PC-3 (cell line): ENCODE measurements at regions not wholly inside any gene's neighbourhood (a gene's known extent, or its start where the extent isn't known, plus 50 kb on each side); places are given as distances from the start of the nearest gene placed in this dataset.

ENCODE experiments used
- ATAC-seq: fragments of 200-7000 bp; cut with Tn5 transposase; 2 replicates; pipeline ENCODE4 v1.9.1; 2020; ENCODE audit warnings: mild to moderate bottlenecking, moderate library complexity
- BruUV-seq: library from RNA; stranded (reverse); fragments of 400-500 nt; replicated peaks from 2 replicates; lab custom pipeline; 2021; lab: Mats Ljungman, UMichigan
- CTCF ChIA-PET: fragments of 300-600 bp; sonication (Branson Sonifier 250); formaldehyde crosslinking; loops from one replicate; lab custom pipeline; 2022; ENCODE audit warnings: antibody characterized with exemption; lab: Charles Lee
- POLR2A ChIA-PET: fragments of 300-600 bp; sonication (Branson Sonifier 250); formaldehyde crosslinking; loops from one replicate; lab custom pipeline; 2022; ENCODE audit warnings: antibody characterized with exemption; ENCODE audit not compliant: unreplicated experiment; lab: Charles Lee
- DNase-seq: peaks from one replicate; pipeline ENCODE4 v3.0.0-alpha.2; 2015
- H2AFZ ChIP-seq: fragments of 300-600 bp; sonication (generic); 2 replicates; pipeline ENCODE4 v1.6.0; 2016; ENCODE audit warnings: antibody characterized with exemption, low read length
- H3F3A ChIP-seq: fragments of 300-600 bp; sonication (generic); one replicate; pipeline ENCODE4 v1.6.0; 2017; ENCODE audit warnings: antibody characterized with exemption, low read length, control low read depth, mild to moderate bottlenecking; ENCODE audit not compliant: unreplicated experiment
- H3K27ac ChIP-seq: fragments of 300-600 bp; sonication (generic); 2 replicates; pipeline ENCODE4 v1.5.1; 2016; ENCODE audit warnings: mild to moderate bottlenecking, low read length
- H3K27me3 ChIP-seq: fragments of 300-600 bp; sonication (generic); 2 replicates; pipeline ENCODE4 v1.6.1; 2016; ENCODE audit warnings: low read length, mixed read lengths
- H3K36me3 ChIP-seq: fragments of 300-600 bp; sonication (generic); 2 replicates; pipeline ENCODE4 v1.6.1; 2016; ENCODE audit warnings: low read depth, mixed run types, low read length, mixed read lengths
- H3K4me1 ChIP-seq: fragments of 300-600 bp; sonication (generic); 2 replicates; pipeline ENCODE4 v1.5.1; 2016; ENCODE audit warnings: low read length; ENCODE audit not compliant: insufficient read depth
- H3K4me2 ChIP-seq: fragments of 300-600 bp; sonication (generic); 2 replicates; pipeline ENCODE4 v1.6.0; 2016; ENCODE audit warnings: low read length
- H3K4me3 ChIP-seq: fragments of 300-600 bp; sonication (generic); 2 replicates; pipeline ENCODE4 v1.5.1; 2016; ENCODE audit warnings: mild to moderate bottlenecking, low read length, mixed read lengths
- H3K79me2 ChIP-seq: fragments of 300-600 bp; sonication (generic); 2 replicates; pipeline ENCODE4 v1.6.1; 2017; ENCODE audit warnings: low read length, mixed read lengths
- H3K9ac ChIP-seq: fragments of 300-600 bp; sonication (generic); 2 replicates; pipeline ENCODE4 v1.6.0; 2016; ENCODE audit warnings: mild to moderate bottlenecking, low read length
- H3K9me2 ChIP-seq: fragments of 300-600 bp; sonication (generic); replicated peaks from 2 replicates; pipeline ENCODE4 v1.6.1; 2016; ENCODE audit warnings: mixed run types, low read length, mixed read lengths
- H3K9me3 ChIP-seq: fragments of 300-600 bp; sonication (generic); 2 replicates; pipeline ENCODE4 v1.6.1; 2016; ENCODE audit warnings: low read length, mixed read lengths
- H4K20me1 ChIP-seq: fragments of 300-600 bp; sonication (generic); 2 replicates; pipeline ENCODE4 v1.6.1; 2016; ENCODE audit warnings: low read length, mixed read lengths
- EZH2 ChIP-seq: fragments of 300-600 bp; sonication (generic); IDR thresholded peaks from one replicate; pipeline ENCODE4 v1.6.1; 2017; ENCODE audit warnings: antibody characterized with exemption, mild to moderate bottlenecking, low read length; ENCODE audit not compliant: unreplicated experiment
- EZH2phosphoT487 ChIP-seq: fragments of 300-600 bp; sonication (generic); IDR thresholded peaks from 2 replicates; pipeline ENCODE4 v1.6.1; 2018; ENCODE audit warnings: mild to moderate bottlenecking, antibody characterized with exemption, low read length, borderline replicate concordance
- intact Hi-C: fragments of 100-400 bp; cut with micrococcal nuclease; formaldehyde crosslinking; loops from 2 replicates; pipeline ENCODE4 v1.9.0; 2023
- TF ChIP-seq, protein P1 (sequence below): fragments of 300-600 bp; sonication (generic); conservative IDR thresholded peaks from 2 replicates; pipeline ENCODE4 v1.5.1; 2017; ENCODE audit warnings: antibody characterized with exemption, low read depth, mild to moderate bottlenecking, low read length

GRCh38 chr2:224271617-224272236 is 130.2 kb downstream of the FAM124B start:
- Histone ChIP-seq H3K4me1 (peaks cover 21% of the 10 kb centered on the region), H2AFZ (no peak overlapping the region), H3K79me2 (no peaks in the 10 kb centered on the region), H3F3A (no peaks in the 10 kb centered on the region), H3K27ac (no peak overlapping the region), H4K20me1 (no peaks in the 10 kb centered on the region), H3K4me2 (no peak overlapping the region), H3K36me3 (no peaks in the 10 kb centered on the region), H3K9me3 (no peaks in the 10 kb centered on the region), H3K9me2 (no peaks in the 10 kb centered on the region), H3K4me3 (no peak overlapping the region), H3K27me3 (no peaks in the 10 kb centered on the region), H3K9ac (no peak overlapping the region)
- BruUV-seq = no TSS peak
- ATAC-seq = no peak
- intact Hi-C loops = no loop called here
- ChIA-PET POLR2A (no interaction called here), CTCF (no interaction called here)
- DNase-seq = no peak
- no peak for TF ChIP-seq EZH2phosphoT487
- TF ChIP-seq, protein P1, sequence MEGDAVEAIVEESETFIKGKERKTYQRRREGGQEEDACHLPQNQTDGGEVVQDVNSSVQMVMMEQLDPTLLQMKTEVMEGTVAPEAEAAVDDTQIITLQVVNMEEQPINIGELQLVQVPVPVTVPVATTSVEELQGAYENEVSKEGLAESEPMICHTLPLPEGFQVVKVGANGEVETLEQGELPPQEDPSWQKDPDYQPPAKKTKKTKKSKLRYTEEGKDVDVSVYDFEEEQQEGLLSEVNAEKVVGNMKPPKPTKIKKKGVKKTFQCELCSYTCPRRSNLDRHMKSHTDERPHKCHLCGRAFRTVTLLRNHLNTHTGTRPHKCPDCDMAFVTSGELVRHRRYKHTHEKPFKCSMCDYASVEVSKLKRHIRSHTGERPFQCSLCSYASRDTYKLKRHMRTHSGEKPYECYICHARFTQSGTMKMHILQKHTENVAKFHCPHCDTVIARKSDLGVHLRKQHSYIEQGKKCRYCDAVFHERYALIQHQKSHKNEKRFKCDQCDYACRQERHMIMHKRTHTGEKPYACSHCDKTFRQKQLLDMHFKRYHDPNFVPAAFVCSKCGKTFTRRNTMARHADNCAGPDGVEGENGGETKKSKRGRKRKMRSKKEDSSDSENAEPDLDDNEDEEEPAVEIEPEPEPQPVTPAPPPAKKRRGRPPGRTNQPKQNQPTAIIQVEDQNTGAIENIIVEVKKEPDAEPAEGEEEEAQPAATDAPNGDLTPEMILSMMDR = no peak
- TF ChIP-seq EZH2 = no peak

DNA sequence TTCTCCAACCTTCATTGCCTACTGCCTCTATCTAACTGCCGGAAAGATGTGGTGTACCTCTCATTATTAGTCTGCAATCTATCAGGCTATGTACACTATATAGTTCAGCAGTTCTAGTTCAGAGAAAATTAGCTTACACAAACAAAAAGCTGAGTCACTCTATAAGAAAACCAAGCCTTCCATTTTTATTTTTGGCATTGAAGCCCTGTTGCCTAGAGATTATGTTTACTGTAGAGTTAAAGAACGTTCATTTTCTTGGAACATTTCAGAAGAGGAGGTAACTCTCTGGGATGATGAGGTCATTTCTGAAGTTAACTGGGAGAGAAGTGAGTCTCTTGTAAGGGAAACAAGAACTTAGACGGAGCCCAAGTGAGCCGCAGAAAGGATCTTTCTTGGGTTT is 133.5 kb downstream of the FAM124B start:
- Histone ChIP-seq H3K4me1 (peaks cover 39% of the 10 kb centered on the region), H3K79me2 (no peaks in the 10 kb centered on the region), H3K9ac (peak overlapping the region; percentile 30), H3K27ac (peak overlapping the region; percentile 72), H3K4me2 (peak overlapping the region; percentile 55), H3F3A (no peaks in the 10 kb centered on the region), H3K4me3 (no peak overlapping the region), H3K9me2 (no peaks in the 10 kb centered on the region), H4K20me1 (no peaks in the 10 kb centered on the region), H3K9me3 (no peaks in the 10 kb centered on the region), H2AFZ (peak overlapping the region; percentile 23; the same call in 1 of the 2 replicates), H3K27me3 (no peaks in the 10 kb centered on the region), H3K36me3 (no peaks in the 10 kb centered on the region)
- BruUV-seq = no TSS peak
- peak; percentile 93 for ATAC-seq
- CTCF ChIA-PET = interaction anchor here (0.7 kb wide), 1 partner anchor 275 kb away, joined by 4 read pairs; no protein-coding TSS in a partner anchor
- POLR2A ChIA-PET = no interaction called here
- TF ChIP-seq EZH2phosphoT487 (no peak), EZH2 (no peak)
- TF ChIP-seq, protein P1 = no peak
- intact Hi-C loops = loop anchor here (1.0 to 2.0 kb wide), 4 partner anchors 48 to 229 kb away; partner anchors contain the start of gene SERPINE2
- DNase-seq = peak; percentile 97

GRCh38 chr2:224264259-224264658 is 137.6 kb downstream of the FAM124B start:
- H3K36me3 ChIP-seq = no peaks in the 10 kb centered on the region
- intact Hi-C loops = no loop called here
- H4K20me1 ChIP-seq = no peaks in the 10 kb centered on the region
- H3K27ac ChIP-seq = no peak overlapping the region
- H2AFZ ChIP-seq = no peak overlapping the region
- DNase-seq (no peak), ATAC-seq (no peak)
- CTCF ChIA-PET = no interaction called here
- H3K79me2 ChIP-seq = no peaks in the 10 kb centered on the region
- H3K27me3 ChIP-seq = no peaks in the 10 kb centered on the region
- peak overlapping the region; percentile 68 for H3K4me2 ChIP-seq
- no peaks in the 10 kb centered on the region for H3F3A ChIP-seq
- H3K9me3 ChIP-seq = no peaks in the 10 kb centered on the region
- POLR2A ChIA-PET = no interaction called here
- BruUV-seq = no TSS peak
- H3K4me3 ChIP-seq = no peak overlapping the region
- TF ChIP-seq, protein P1 = no peak
- no peak for TF ChIP-seq EZH2phosphoT487
- no peak for TF ChIP-seq EZH2
- peaks cover 41% of the 10 kb centered on the region for H3K4me1 ChIP-seq
- no peak overlapping the region for H3K9ac ChIP-seq
- H3K9me2 ChIP-seq = no peaks in the 10 kb centered on the region
